Hematopoietic multipotent progenitor cell treated with erythropoietin and hydrocortisone succinate and interleukin-3 and kit ligand, for 8 days (in vitro differentiated cells): ENCODE measurements at regions not wholly inside any gene's neighbourhood (a gene's known extent, or its start where the extent isn't known, plus 50 kb on each side); places are given as distances from the start of the nearest gene placed in this dataset.
A peak's percentile ranks its signal among the peaks of the same experiment; 100 is the strongest.

ENCODE experiments used
- DNase-seq: peaks from one replicate; pipeline ENCODE4 v3.0.0-alpha.2; 2015

DNA sequence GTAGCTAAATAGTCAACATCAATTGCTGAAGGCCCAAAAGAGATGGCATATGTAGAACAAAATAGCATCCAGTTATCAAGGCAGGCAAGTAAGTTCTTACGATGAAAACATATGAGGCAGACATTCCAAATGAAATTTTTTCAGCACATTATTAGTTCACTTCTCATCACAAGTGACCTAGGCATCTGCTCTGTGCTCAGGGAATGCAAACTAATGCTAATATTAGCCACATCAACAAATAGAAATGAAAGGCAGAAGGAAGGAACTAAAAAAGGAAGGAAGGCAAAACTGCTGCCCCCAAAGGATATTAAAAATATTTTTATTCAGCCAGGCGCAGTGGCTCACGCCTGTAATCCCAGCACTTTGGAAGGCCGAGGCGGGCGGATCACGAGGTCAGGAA, 51.2 kb upstream of the ROCK1 start:
- no peak for DNase-seq

GRCh38 chr18:21163647-21164547, 52.3 kb upstream of the ROCK1 start:
- DNase-seq = peak; percentile 49

DNA sequence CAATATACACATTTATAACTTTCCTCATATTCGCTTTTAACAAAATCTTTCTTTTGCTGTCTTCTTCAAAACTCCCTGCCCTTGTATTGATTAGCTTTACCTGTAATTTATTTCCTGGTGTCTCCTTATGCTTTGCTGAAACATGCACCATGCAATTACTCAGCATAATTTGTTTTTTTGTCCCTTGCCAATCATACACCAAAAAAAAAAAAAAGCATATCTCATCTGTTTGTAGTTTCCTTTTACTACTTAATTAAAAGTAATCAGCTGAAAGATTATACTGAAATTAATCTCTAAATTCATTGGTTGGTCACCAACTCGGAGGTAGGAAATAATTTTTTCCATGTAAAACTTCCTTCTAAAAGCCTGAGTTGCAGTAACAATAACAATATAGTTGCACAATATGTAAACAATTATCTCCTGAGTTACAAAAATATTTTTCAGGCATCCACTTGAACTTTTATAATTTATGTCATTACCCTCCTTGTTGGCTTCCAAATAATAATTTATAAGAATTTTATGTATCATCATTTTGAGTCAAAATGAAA, 53.0 kb upstream of the ROCK1 start:
- no peak for DNase-seq

DNA sequence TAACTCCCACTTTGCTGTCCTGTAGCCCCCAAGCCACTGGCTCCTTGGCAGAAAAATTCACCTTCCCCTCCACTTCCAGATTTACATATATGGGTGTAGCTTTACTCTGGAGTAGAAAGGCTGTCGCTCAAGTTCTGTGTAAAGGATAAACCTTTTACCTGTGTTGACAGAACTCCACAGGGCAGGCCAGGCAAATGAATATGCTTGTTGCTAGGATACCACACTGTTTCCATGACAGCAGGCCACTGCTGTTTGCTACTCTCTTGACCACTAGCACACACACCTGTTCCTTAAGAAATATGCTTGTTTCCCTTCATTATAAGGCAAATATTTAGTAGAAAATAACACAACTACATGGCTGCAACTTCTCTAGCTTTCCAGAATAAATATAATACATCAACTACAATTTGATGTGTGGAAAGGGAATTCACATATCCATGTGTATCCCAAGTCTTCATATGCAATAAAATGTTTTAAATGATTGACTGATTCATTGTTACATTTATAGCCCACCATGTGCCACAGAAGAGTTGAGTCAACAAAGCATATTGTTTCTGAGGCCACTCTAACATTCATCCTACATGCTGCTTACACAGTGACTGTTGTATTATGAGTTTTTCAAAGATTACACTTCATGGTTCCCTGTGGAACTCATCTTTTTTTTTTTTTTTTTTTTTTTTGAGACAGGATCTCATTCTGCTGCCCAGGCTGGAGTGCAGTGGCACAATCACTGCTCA, 56.2 kb upstream of the ROCK1 start:
- DNase-seq = no peak

- DNase-seq = no peak
Measured at GRCh38 chr18:21168880-21169279, 57.3 kb upstream of the ROCK1 start.

- peak; percentile 23 for DNase-seq
Measured at GRCh38 chr18:21177822-21178221, 64.2 kb upstream of the GREB1L start.

GRCh38 chr18:21179590-21180220, 62.3 kb upstream of the GREB1L start:
- peak; percentile 74 for DNase-seq

DNA sequence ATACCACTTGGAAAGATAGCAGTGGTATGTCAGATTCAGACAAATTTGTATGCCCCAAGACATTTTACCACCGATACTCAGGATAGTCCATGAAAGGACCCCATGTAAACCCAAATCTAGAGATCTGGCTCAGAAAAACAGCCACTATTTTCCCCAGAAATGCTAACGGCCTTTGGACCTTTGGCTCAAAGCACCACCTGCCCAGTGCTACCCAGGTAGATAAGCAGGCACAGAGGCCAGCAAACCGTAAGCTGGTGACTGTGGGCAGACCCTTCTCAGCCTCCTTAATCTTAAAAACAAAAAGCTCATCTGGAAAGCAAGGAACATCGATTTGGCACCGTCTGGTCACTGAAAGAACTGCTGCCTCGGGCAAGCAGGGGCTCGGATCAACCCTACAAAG, 61.4 kb upstream of the GREB1L start:
- DNase-seq = no peak

- DNase-seq = no peak
Measured at GRCh38 chr18:21181766-21182165, 60.3 kb upstream of the GREB1L start.

GRCh38 chr18:21183670-21184069, 58.4 kb upstream of the GREB1L start:
- DNase-seq = no peak

GRCh38 chr18:21184396-21184996, 57.5 kb upstream of the GREB1L start:
- DNase-seq = no peak

GRCh38 chr18:21187886-21188285, 54.1 kb upstream of the GREB1L start:
- DNase-seq = no peak

GRCh38 chr18:21191596-21192307, 50.3 kb upstream of the GREB1L start:
- DNase-seq = peak; percentile 45
